IPS-15b (cell line): ENCODE measurements at regions not wholly inside any gene's neighbourhood (a gene's known extent, or its start where the extent isn't known, plus 50 kb on each side); places are given as distances from the start of the nearest gene placed in this dataset.

ENCODE experiments used
- H3K27me3 ChIP-seq: one replicate; pipeline ENCODE4 v1.6.1; 2013; ENCODE audit warnings: low read length; ENCODE audit not compliant: control insufficient read depth, insufficient read depth
- H3K36me3 ChIP-seq: one replicate; pipeline ENCODE4 v1.6.1; 2013; ENCODE audit warnings: low read length; ENCODE audit not compliant: control insufficient read depth, insufficient read depth
- H3K4me1 ChIP-seq: one replicate; pipeline ENCODE4 v1.6.1; 2013; ENCODE audit warnings: mild to moderate bottlenecking, low read length; ENCODE audit not compliant: control insufficient read depth, insufficient read depth
- H3K4me3 ChIP-seq: one replicate; pipeline ENCODE4 v1.5.1; 2013; ENCODE audit warnings: low read depth, low read length
- H3K9ac ChIP-seq: one replicate; pipeline ENCODE4 v1.6.1; 2013; ENCODE audit warnings: low read depth, mild to moderate bottlenecking, low read length
- H3K9me3 ChIP-seq: one replicate; pipeline ENCODE4 v1.6.1; 2013; ENCODE audit warnings: mild to moderate bottlenecking, low read length; ENCODE audit not compliant: control insufficient read depth, insufficient read depth

DNA sequence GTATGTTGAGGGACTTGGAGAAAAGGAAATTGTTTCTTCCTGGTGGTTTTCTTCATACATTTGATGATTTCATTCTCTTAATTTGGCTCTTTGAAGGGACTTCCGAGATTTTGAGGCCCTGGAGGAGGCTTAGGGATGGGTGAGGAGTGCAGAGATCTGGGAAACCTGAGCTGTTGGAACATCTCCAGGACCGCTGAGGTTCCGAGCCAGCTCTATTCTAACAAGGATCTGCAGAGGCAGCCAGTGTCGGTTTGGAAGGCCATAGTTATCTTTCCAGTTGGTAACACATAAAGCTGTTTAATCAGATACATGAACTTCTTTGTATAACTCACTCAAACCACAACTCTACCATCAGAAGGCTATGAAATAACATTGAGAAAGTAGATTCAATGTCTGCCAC lies 70.3 kb upstream of the UPP2 start:
- H3K9me3 ChIP-seq = no peaks in the 10 kb centered on the region
- no peaks in the 10 kb centered on the region for H3K36me3 ChIP-seq
- no peaks in the 10 kb centered on the region for H3K27me3 ChIP-seq
- H3K4me1 ChIP-seq = no peaks in the 10 kb centered on the region
- no peak overlapping the region for H3K9ac ChIP-seq
- no peak overlapping the region for H3K4me3 ChIP-seq

DNA sequence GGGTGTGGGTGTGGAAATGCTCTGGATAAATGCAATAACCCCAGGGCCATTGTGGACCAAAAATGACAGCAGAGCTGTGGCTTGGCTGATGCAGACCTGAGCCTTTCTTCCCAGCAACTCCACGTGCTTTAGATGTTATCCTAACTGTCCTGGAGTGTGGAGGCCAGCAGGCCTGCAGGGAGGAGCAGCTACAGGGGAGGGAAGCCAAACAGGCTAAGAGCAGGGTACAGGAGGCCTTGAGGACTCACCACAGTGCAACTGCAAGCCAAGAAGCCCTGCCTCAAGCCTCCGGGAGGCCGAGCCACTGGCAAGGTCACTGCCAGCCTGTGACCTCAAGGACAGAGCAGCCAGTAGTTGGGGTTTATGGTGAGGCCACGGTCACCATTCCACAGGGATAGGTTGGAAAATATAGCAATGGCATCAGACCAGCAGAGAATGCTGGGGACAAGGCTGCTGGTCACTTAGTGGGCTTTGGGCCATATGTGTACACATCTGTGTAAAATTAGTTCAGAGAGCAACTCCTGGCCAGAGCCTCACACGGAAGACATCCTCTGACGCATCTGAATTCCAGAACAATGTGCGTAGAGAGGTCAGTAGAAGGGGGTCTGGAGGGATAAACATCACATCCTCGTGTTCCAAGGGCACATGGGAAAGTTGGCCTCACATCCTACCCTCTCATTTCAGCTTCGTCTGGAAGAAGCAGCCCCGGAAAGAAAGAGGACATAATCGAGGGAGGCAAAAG lies 76.2 kb upstream of the UPP2 start:
- H3K4me1 ChIP-seq = no peaks in the 10 kb centered on the region
- H3K27me3 ChIP-seq = no peaks in the 10 kb centered on the region
- no peaks in the 10 kb centered on the region for H3K9me3 ChIP-seq
- no peak overlapping the region for H3K4me3 ChIP-seq
- H3K36me3 ChIP-seq = no peaks in the 10 kb centered on the region
- no peak overlapping the region for H3K9ac ChIP-seq

- H3K4me3 ChIP-seq = no peak overlapping the region
- no peaks in the 10 kb centered on the region for H3K27me3 ChIP-seq
- no peaks in the 10 kb centered on the region for H3K4me1 ChIP-seq
- H3K9ac ChIP-seq = no peak overlapping the region
- no peaks in the 10 kb centered on the region for H3K36me3 ChIP-seq
- no peaks in the 10 kb centered on the region for H3K9me3 ChIP-seq
These were observed 77.3 kb upstream of the UPP2 start for GRCh38 chr2:158024288-158024898.

GRCh38 chr2:158022888-158023287 lies 78.8 kb upstream of the UPP2 start:
- Histone ChIP-seq H3K27me3 (no peaks in the 10 kb centered on the region), H3K9ac (no peak overlapping the region), H3K36me3 (no peaks in the 10 kb centered on the region), H3K4me3 (no peak overlapping the region), H3K4me1 (no peaks in the 10 kb centered on the region), H3K9me3 (no peaks in the 10 kb centered on the region)

DNA sequence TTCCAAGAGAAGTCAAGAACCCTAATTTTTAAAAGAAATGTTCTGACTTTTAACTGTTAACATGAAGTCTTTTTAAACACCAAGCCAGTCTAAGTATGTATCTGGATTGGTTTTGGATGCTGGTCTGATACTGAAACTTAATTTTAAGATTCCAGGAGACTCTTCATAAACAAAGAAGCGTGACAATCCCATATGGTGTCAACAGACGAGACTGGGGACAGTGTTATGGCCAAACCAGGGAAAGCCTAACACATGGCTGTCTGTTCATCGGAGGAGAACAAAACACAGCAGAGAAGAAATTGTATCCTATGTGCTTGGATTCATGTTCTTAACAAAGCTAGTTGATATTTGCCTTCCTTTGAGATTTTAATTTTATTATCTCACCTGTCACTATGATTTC lies 80.5 kb upstream of the UPP2 start:
- no peaks in the 10 kb centered on the region for H3K4me1 ChIP-seq
- H3K9ac ChIP-seq = no peak overlapping the region
- H3K27me3 ChIP-seq = no peaks in the 10 kb centered on the region
- no peak overlapping the region for H3K4me3 ChIP-seq
- no peaks in the 10 kb centered on the region for H3K9me3 ChIP-seq
- no peaks in the 10 kb centered on the region for H3K36me3 ChIP-seq

GRCh38 chr2:158015428-158016076 lies 86.1 kb upstream of the UPP2 start:
- Histone ChIP-seq H3K9me3 (no peaks in the 10 kb centered on the region), H3K27me3 (no peaks in the 10 kb centered on the region), H3K36me3 (no peaks in the 10 kb centered on the region), H3K9ac (no peak overlapping the region), H3K4me3 (no peak overlapping the region), H3K4me1 (peaks cover 8% of the 10 kb centered on the region)

GRCh38 chr2:158013891-158014290 lies 87.8 kb upstream of the UPP2 start:
- H3K36me3 ChIP-seq = no peaks in the 10 kb centered on the region
- H3K4me1 ChIP-seq = peaks cover 8% of the 10 kb centered on the region
- no peak overlapping the region for H3K9ac ChIP-seq
- no peak overlapping the region for H3K4me3 ChIP-seq
- no peaks in the 10 kb centered on the region for H3K9me3 ChIP-seq
- H3K27me3 ChIP-seq = no peaks in the 10 kb centered on the region

- Histone ChIP-seq H3K9ac (no peak overlapping the region), H3K36me3 (no peaks in the 10 kb centered on the region), H3K4me1 (peaks cover 8% of the 10 kb centered on the region), H3K27me3 (no peaks in the 10 kb centered on the region), H3K4me3 (no peak overlapping the region), H3K9me3 (no peaks in the 10 kb centered on the region)
These were observed 90.5 kb upstream of the UPP2 start for GRCh38 chr2:158011055-158011771.

GRCh38 chr2:158009399-158009798 lies 92.3 kb upstream of the UPP2 start:
- peaks cover 8% of the 10 kb centered on the region for H3K4me1 ChIP-seq
- no peaks in the 10 kb centered on the region for H3K27me3 ChIP-seq
- no peaks in the 10 kb centered on the region for H3K9me3 ChIP-seq
- no peak overlapping the region for H3K4me3 ChIP-seq
- H3K36me3 ChIP-seq = no peaks in the 10 kb centered on the region
- no peak overlapping the region for H3K9ac ChIP-seq

- H3K36me3 ChIP-seq = no peaks in the 10 kb centered on the region
- no peaks in the 10 kb centered on the region for H3K4me1 ChIP-seq
- H3K4me3 ChIP-seq = no peak overlapping the region
- H3K9ac ChIP-seq = no peak overlapping the region
- H3K27me3 ChIP-seq = no peaks in the 10 kb centered on the region
- no peaks in the 10 kb centered on the region for H3K9me3 ChIP-seq
These were observed 94.5 kb upstream of the UPP2 start for GRCh38 chr2:158006961-158007719.

GRCh38 chr2:158004126-158004764 lies 97.4 kb upstream of the UPP2 start:
- no peaks in the 10 kb centered on the region for H3K4me1 ChIP-seq
- H3K9me3 ChIP-seq = no peaks in the 10 kb centered on the region
- H3K27me3 ChIP-seq = no peaks in the 10 kb centered on the region
- H3K36me3 ChIP-seq = no peaks in the 10 kb centered on the region
- H3K4me3 ChIP-seq = no peak overlapping the region
- H3K9ac ChIP-seq = no peak overlapping the region
